ENCODE measurements at regions not wholly inside any gene's neighbourhood (a gene's known extent, or its start where the extent isn't known, plus 50 kb on each side); places are given as distances from the start of the nearest gene placed in this dataset.

GRCh38 chr2:19753818-19754217, 148.0 kb downstream of the TTC32 start:
- no peaks in the 10 kb centered on the region for H3K9me3 ChIP-seq (ENCODE audit: control insufficient read depth in 2 of 2, insufficient read depth in 1 of 2, low read depth in 1 of 2, low read length in 1 of 2)
- FAIRE-seq = no peak
- WGBS, 3 donors = 73 to 91% (median 83%) methylated on average over 2 of the region's 2 CpGs

GRCh38 chr2:19753314-19753713, 148.5 kb downstream of the TTC32 start:
- no peak for DNase-seq
- no peak overlapping the region for H3K4me3 ChIP-seq (ENCODE audit: low read depth in 1 of 3, low read length in 3 of 3)
- no peak overlapping the region for H3K27ac ChIP-seq (ENCODE audit: low read depth in 1 of 3, low read length in 2 of 3)
- WGBS, 3 donors = 86 to 88% (median 87%) methylated on average over 1 of the region's 1 CpG
- peaks cover 0 to 9% (median 2%) of the 10 kb centered on the region in 3 donors for H3K27me3 ChIP-seq (ENCODE audit: control insufficient read depth in 3 of 3, insufficient read depth in 3 of 3, low read length in 3 of 3)
- no peaks in the 10 kb centered on the region for H3K4me1 ChIP-seq (ENCODE audit: control insufficient read depth in 3 of 3, insufficient read depth in 2 of 3, low read depth in 1 of 3, low read length in 2 of 3)
- no peaks in the 10 kb centered on the region for H3K36me3 ChIP-seq (ENCODE audit: control insufficient read depth in 3 of 3, insufficient read depth in 2 of 3, low read depth in 1 of 3, low read length in 3 of 3)
- no peak for FAIRE-seq
- no peaks in the 10 kb centered on the region for H3K9me3 ChIP-seq (ENCODE audit: control insufficient read depth in 2 of 2, insufficient read depth in 1 of 2, low read depth in 1 of 2, low read length in 1 of 2)

More at GRCh38 chr2:19753818-19754217, 148.0 kb downstream of the TTC32 start:
- Histone ChIP-seq H3K4me3 (ENCODE audit: low read depth in 1 of 3, low read length in 3 of 3) (no peak overlapping the region), H3K36me3 (ENCODE audit: control insufficient read depth in 3 of 3, insufficient read depth in 2 of 3, low read depth in 1 of 3, low read length in 3 of 3) (no peaks in the 10 kb centered on the region), H3K27me3 (ENCODE audit: control insufficient read depth in 3 of 3, insufficient read depth in 3 of 3, low read length in 3 of 3) (peaks cover 0 to 9% (median 2%) of the 10 kb centered on the region in 3 donors), H3K27ac (ENCODE audit: low read depth in 1 of 3, low read length in 2 of 3) (no peak overlapping the region), H3K4me1 (ENCODE audit: control insufficient read depth in 3 of 3, insufficient read depth in 2 of 3, low read depth in 1 of 3, low read length in 2 of 3) (no peaks in the 10 kb centered on the region)
- DNase-seq = no peak

GRCh38 chr2:19752500-19752899, 149.3 kb downstream of the TTC32 start:
- no peak for FAIRE-seq
- Histone ChIP-seq H3K27ac (ENCODE audit: low read depth in 1 of 3, low read length in 2 of 3) (no peak overlapping the region), H3K36me3 (ENCODE audit: control insufficient read depth in 3 of 3, insufficient read depth in 2 of 3, low read depth in 1 of 3, low read length in 3 of 3) (no peaks in the 10 kb centered on the region), H3K27me3 (ENCODE audit: control insufficient read depth in 3 of 3, insufficient read depth in 3 of 3, low read length in 3 of 3) (peaks cover 0 to 9% (median 2%) of the 10 kb centered on the region in 3 donors), H3K9me3 (ENCODE audit: control insufficient read depth in 2 of 2, insufficient read depth in 1 of 2, low read depth in 1 of 2, low read length in 1 of 2) (no peaks in the 10 kb centered on the region), H3K4me1 (ENCODE audit: control insufficient read depth in 3 of 3, insufficient read depth in 2 of 3, low read depth in 1 of 3, low read length in 2 of 3) (no peaks in the 10 kb centered on the region), H3K4me3 (ENCODE audit: low read depth in 1 of 3, low read length in 3 of 3) (no peak overlapping the region)
- WGBS, 3 donors = 25 to 68% (median 28%) methylated on average over 3 of the region's 3 CpGs
- DNase-seq = no peak

GRCh38 chr2:19751631-19752030, 150.2 kb downstream of the TTC32 start:
- no peaks in the 10 kb centered on the region for H3K9me3 ChIP-seq (ENCODE audit: control insufficient read depth in 2 of 2, insufficient read depth in 1 of 2, low read depth in 1 of 2, low read length in 1 of 2)
- no peaks in the 10 kb centered on the region for H3K36me3 ChIP-seq (ENCODE audit: control insufficient read depth in 3 of 3, insufficient read depth in 2 of 3, low read depth in 1 of 3, low read length in 3 of 3)
- DNase-seq (peak in 1 of 2 donors; percentile 42), FAIRE-seq (no peak)
- no peaks in the 10 kb centered on the region for H3K4me1 ChIP-seq (ENCODE audit: control insufficient read depth in 3 of 3, insufficient read depth in 2 of 3, low read depth in 1 of 3, low read length in 2 of 3)
- peaks cover 0 to 9% (median 2%) of the 10 kb centered on the region in 3 donors for H3K27me3 ChIP-seq (ENCODE audit: control insufficient read depth in 3 of 3, insufficient read depth in 3 of 3, low read length in 3 of 3)
- H3K27ac ChIP-seq (ENCODE audit: low read depth in 1 of 3, low read length in 2 of 3) = no peak overlapping the region
- 59 to 72% (median 64%) methylated on average over 3 of the region's 3 CpGs for WGBS, 3 donors
- H3K4me3 ChIP-seq (ENCODE audit: low read depth in 1 of 3, low read length in 3 of 3) = no peak overlapping the region

GRCh38 chr2:19750136-19750535, 151.6 kb downstream of the TTC32 start:
- Histone ChIP-seq H3K9me3 (ENCODE audit: control insufficient read depth in 2 of 2, insufficient read depth in 1 of 2, low read depth in 1 of 2, low read length in 1 of 2) (no peaks in the 10 kb centered on the region), H3K4me3 (ENCODE audit: low read depth in 1 of 3, low read length in 3 of 3) (no peak overlapping the region), H3K27me3 (ENCODE audit: control insufficient read depth in 3 of 3, insufficient read depth in 3 of 3, low read length in 3 of 3) (peaks cover 0 to 9% (median 2%) of the 10 kb centered on the region in 3 donors), H3K36me3 (ENCODE audit: control insufficient read depth in 3 of 3, insufficient read depth in 2 of 3, low read depth in 1 of 3, low read length in 3 of 3) (no peaks in the 10 kb centered on the region), H3K27ac (ENCODE audit: low read depth in 1 of 3, low read length in 2 of 3) (no peak overlapping the region), H3K4me1 (ENCODE audit: control insufficient read depth in 3 of 3, insufficient read depth in 2 of 3, low read depth in 1 of 3, low read length in 2 of 3) (no peaks in the 10 kb centered on the region)
- DNase-seq (no peak), FAIRE-seq (no peak)
- WGBS, 3 donors = 80 to 86% (median 81%) methylated on average over 4 of the region's 4 CpGs

- 50 to 76% (median 70%) methylated on average over 3 of the region's 3 CpGs for WGBS, 3 donors
- H3K27ac ChIP-seq (ENCODE audit: low read depth in 1 of 3, low read length in 2 of 3) = no peak overlapping the region
- no peak for DNase-seq
- no peaks in the 10 kb centered on the region for H3K36me3 ChIP-seq (ENCODE audit: control insufficient read depth in 3 of 3, insufficient read depth in 2 of 3, low read depth in 1 of 3, low read length in 3 of 3)
- FAIRE-seq = no peak
- no peaks in the 10 kb centered on the region for H3K9me3 ChIP-seq (ENCODE audit: control insufficient read depth in 2 of 2, insufficient read depth in 1 of 2, low read depth in 1 of 2, low read length in 1 of 2)
- no peaks in the 10 kb centered on the region for H3K4me1 ChIP-seq (ENCODE audit: control insufficient read depth in 3 of 3, insufficient read depth in 2 of 3, low read depth in 1 of 3, low read length in 2 of 3)
- peaks cover 0 to 6% (median 2%) of the 10 kb centered on the region in 3 donors for H3K27me3 ChIP-seq (ENCODE audit: control insufficient read depth in 3 of 3, insufficient read depth in 3 of 3, low read length in 3 of 3)
- no peak overlapping the region for H3K4me3 ChIP-seq (ENCODE audit: low read depth in 1 of 3, low read length in 3 of 3)
Observed at GRCh38 chr2:19749507-19749836, 152.3 kb downstream of the TTC32 start.

GRCh38 chr2:19748711-19749506, 152.9 kb downstream of the TTC32 start:
- FAIRE-seq = no peak
- Histone ChIP-seq H3K9me3 (ENCODE audit: control insufficient read depth in 2 of 2, insufficient read depth in 1 of 2, low read depth in 1 of 2, low read length in 1 of 2) (no peaks in the 10 kb centered on the region), H3K27ac (ENCODE audit: low read depth in 1 of 3, low read length in 2 of 3) (no peak overlapping the region), H3K36me3 (ENCODE audit: control insufficient read depth in 3 of 3, insufficient read depth in 2 of 3, low read depth in 1 of 3, low read length in 3 of 3) (no peaks in the 10 kb centered on the region), H3K27me3 (ENCODE audit: control insufficient read depth in 3 of 3, insufficient read depth in 3 of 3, low read length in 3 of 3) (peaks cover 0 to 3% (median 2%) of the 10 kb centered on the region in 3 donors), H3K4me1 (ENCODE audit: control insufficient read depth in 3 of 3, insufficient read depth in 2 of 3, low read depth in 1 of 3, low read length in 2 of 3) (no peaks in the 10 kb centered on the region), H3K4me3 (ENCODE audit: low read depth in 1 of 3, low read length in 3 of 3) (no peak overlapping the region)
- WGBS, 3 donors = 78 to 88% (median 85%) methylated on average over 16 of the region's 16 CpGs
- no peak for DNase-seq

GRCh38 chr2:19748073-19748375, 153.8 kb downstream of the TTC32 start:
- 68 to 80% (median 79%) methylated on average over 6 of the region's 6 CpGs for WGBS, 3 donors
- Histone ChIP-seq H3K9me3 (ENCODE audit: control insufficient read depth in 2 of 2, insufficient read depth in 1 of 2, low read depth in 1 of 2, low read length in 1 of 2) (no peaks in the 10 kb centered on the region), H3K4me1 (ENCODE audit: control insufficient read depth in 3 of 3, insufficient read depth in 2 of 3, low read depth in 1 of 3, low read length in 2 of 3) (no peaks in the 10 kb centered on the region), H3K4me3 (ENCODE audit: low read depth in 1 of 3, low read length in 3 of 3) (no peak overlapping the region), H3K27me3 (ENCODE audit: control insufficient read depth in 3 of 3, insufficient read depth in 3 of 3, low read length in 3 of 3) (peaks cover 0 to 3% (median 2%) of the 10 kb centered on the region in 3 donors), H3K27ac (ENCODE audit: low read depth in 1 of 3, low read length in 2 of 3) (no peak overlapping the region), H3K36me3 (ENCODE audit: control insufficient read depth in 3 of 3, insufficient read depth in 2 of 3, low read depth in 1 of 3, low read length in 3 of 3) (no peaks in the 10 kb centered on the region)
- FAIRE-seq (no peak), DNase-seq (no peak)
